Lower leg skin (tissue), 4 donors: ENCODE measurements at regions not wholly inside any gene's neighbourhood (a gene's known extent, or its start where the extent isn't known, plus 50 kb on each side); places are given as distances from the start of the nearest gene placed in this dataset.

ENCODE experiments used
- DNase-seq, 2 donors: peaks; one replicate each; pipeline ENCODE4 v3.0.0-alpha.2; 2019; ENCODE audit warnings: low spot score in 2 of 2
- H3K4me3 ChIP-seq: fragments of 200-600 bp; sonication (generic); 2 replicates; pipeline ENCODE4 v1.5.1; 2017; ENCODE audit warnings: mild to moderate bottlenecking, low read depth; ENCODE audit not compliant: poor library complexity, severe bottlenecking
- CTCF ChIP-seq, 3 donors: fragments of 450-650 bp; IDR thresholded peaks; one replicate each; pipeline ENCODE4 v1.5.1; 2016; ENCODE audit warnings: antibody characterized with exemption in 3 of 3, mild to moderate bottlenecking in 3 of 3, moderate library complexity in 2 of 3
- POLR2A ChIP-seq, 2 donors: fragments of 450-650 bp; IDR thresholded peaks; one replicate each; pipeline ENCODE4 v1.6.1; 2016 to 2017; ENCODE audit warnings: antibody characterized with exemption in 2 of 2, mild to moderate bottlenecking in 1 of 2, moderate library complexity in 1 of 2
- WGBS, 2 donors: methylation state at CpG; one replicate each; pipeline ENCODE4 v1.1.5; 2018; 5-methylcytosine and 5-hydroxymethylcytosine counted together
- intact Hi-C: fragments of 100-400 bp; cut with DNase I; formaldehyde crosslinking; loops from one replicate; pipeline ENCODE4 v1.15.0; 2023; ENCODE audit warnings: low total_unique reads

- intact Hi-C loops = no loop called here
- WGBS, 2 donors = 76 to 92% methylated on average over 1 of the region's 1 CpG
These were observed 1740.2 kb upstream of the CELF4 start for GRCh38 chr18:39305766-39306165.

GRCh38 chr18:39302481-39302880 lies 1736.9 kb upstream of the CELF4 start:
- no peak for DNase-seq
- no peak overlapping the region for H3K4me3 ChIP-seq
- intact Hi-C loops = no loop called here
- no peak for TF ChIP-seq CTCF (IDR thresholded peaks at IDR 0.05)
- no peak for TF ChIP-seq POLR2A (IDR thresholded peaks at IDR 0.05)

More at GRCh38 chr18:39305766-39306165, 1740.2 kb upstream of the CELF4 start:
- TF ChIP-seq POLR2A (IDR thresholded peaks at IDR 0.05) (no peak), CTCF (IDR thresholded peaks at IDR 0.05) (no peak)
- no peak for DNase-seq
- no peak overlapping the region for H3K4me3 ChIP-seq

- H3K4me3 ChIP-seq = no peak overlapping the region
- no peak for TF ChIP-seq CTCF (IDR thresholded peaks at IDR 0.05)
- TF ChIP-seq POLR2A (IDR thresholded peaks at IDR 0.05) = no peak
- no peak for DNase-seq
- 63% methylated on average over 4 of the region's 4 CpGs for WGBS, 2 donors
- intact Hi-C loops = no loop called here
These were observed 1733.6 kb upstream of the CELF4 start for GRCh38 chr18:39299152-39299551.

GRCh38 chr18:39297225-39297624 lies 1731.6 kb upstream of the CELF4 start:
- no peak overlapping the region for H3K4me3 ChIP-seq
- no peak for DNase-seq
- intact Hi-C loops = no loop called here
- WGBS, 2 donors = 65 to 96% methylated on average over 1 of the region's 1 CpG
- TF ChIP-seq POLR2A (IDR thresholded peaks at IDR 0.05) = no peak

GRCh38 chr18:39296293-39296888 lies 1730.8 kb upstream of the CELF4 start:
- intact Hi-C loops = no loop called here
- DNase-seq = no peak
- TF ChIP-seq POLR2A (IDR thresholded peaks at IDR 0.05) (no peak), CTCF (IDR thresholded peaks at IDR 0.05) (no peak)
- H3K4me3 ChIP-seq = no peak overlapping the region
- WGBS, 2 donors = 90 to 91% methylated on average over 10 of the region's 10 CpGs

GRCh38 chr18:39276764-39277163 lies 1711.2 kb upstream of the CELF4 start:
- intact Hi-C loops = no loop called here
- TF ChIP-seq CTCF (IDR thresholded peaks at IDR 0.05) (no peak), POLR2A (IDR thresholded peaks at IDR 0.05) (no peak)
- no peak for DNase-seq
- H3K4me3 ChIP-seq = no peak overlapping the region
